Activated T-cell treated with anti-CD3 and anti-CD28 coated beads, Interleukin-2, amount 50 U/mL, for 4 hours (primary cell): ENCODE measurements at regions not wholly inside any gene's neighbourhood (a gene's known extent, or its start where the extent isn't known, plus 50 kb on each side); places are given as distances from the start of the nearest gene placed in this dataset.
"Not testable (repeated sequence)": the region's sequence is repeated elsewhere in the genome, so short reads cannot be mapped to it uniquely, and the experiment has no call there.

Experiments used
- ATAC-seq, 2 donors: fragments of 200-7000 bp; cut with Tn5 transposase; one replicate each; pipeline ENCODE4 v1.10.0; 2021
- DNase-seq: peaks from one replicate; pipeline ENCODE4 v3.0.0-alpha.2; 2020
- H3K27me3 Mint-ChIP-seq: one replicate; pipeline ENCODE4 v1.8.0; 2021; ENCODE audit warnings: low read depth, mixed read lengths
- H3K36me3 Mint-ChIP-seq: one replicate; pipeline ENCODE4 v1.8.0; 2022; ENCODE audit warnings: mixed read lengths; ENCODE audit not compliant: insufficient read depth
- H3K4me1 Mint-ChIP-seq: one replicate; pipeline ENCODE4 v1.8.0; 2021; ENCODE audit warnings: low read depth, mixed read lengths
- H3K4me3 Mint-ChIP-seq: one replicate; pipeline ENCODE4 v1.8.0; 2021; ENCODE audit warnings: mild to moderate bottlenecking, moderate library complexity, mixed read lengths
- H3K9me3 Mint-ChIP-seq: one replicate; pipeline ENCODE4 v1.8.0; 2021; ENCODE audit warnings: mixed read lengths

DNA sequence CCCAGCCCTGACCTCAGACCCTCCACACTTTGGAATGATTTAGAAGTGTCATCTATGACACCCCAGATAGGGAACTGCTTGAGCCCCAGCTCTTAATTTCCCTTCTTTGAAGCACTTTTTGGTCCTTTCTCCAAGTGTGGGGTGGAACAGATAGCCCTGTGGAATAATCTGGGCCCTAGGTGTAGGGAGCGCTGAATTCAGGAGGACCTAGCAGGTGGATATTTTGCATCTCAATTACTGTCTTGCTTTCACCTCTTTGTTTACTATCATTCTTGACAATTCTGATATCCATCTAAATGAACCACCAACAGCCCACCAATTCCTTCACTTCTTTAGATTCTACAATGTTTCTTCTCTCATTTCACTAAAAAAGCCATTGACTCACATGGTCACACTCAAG lies 850.4 kb downstream of the KCNJ2 start:
- Mint-ChIP-seq H3K9me3 (peaks cover 3% of the 10 kb centered on the region), H3K4me1 (no peaks in the 10 kb centered on the region), H3K27me3 (no peaks in the 10 kb centered on the region), H3K36me3 (no peaks in the 10 kb centered on the region), H3K4me3 (no peak overlapping the region)
- DNase-seq (no peak), ATAC-seq (no peak)

DNA sequence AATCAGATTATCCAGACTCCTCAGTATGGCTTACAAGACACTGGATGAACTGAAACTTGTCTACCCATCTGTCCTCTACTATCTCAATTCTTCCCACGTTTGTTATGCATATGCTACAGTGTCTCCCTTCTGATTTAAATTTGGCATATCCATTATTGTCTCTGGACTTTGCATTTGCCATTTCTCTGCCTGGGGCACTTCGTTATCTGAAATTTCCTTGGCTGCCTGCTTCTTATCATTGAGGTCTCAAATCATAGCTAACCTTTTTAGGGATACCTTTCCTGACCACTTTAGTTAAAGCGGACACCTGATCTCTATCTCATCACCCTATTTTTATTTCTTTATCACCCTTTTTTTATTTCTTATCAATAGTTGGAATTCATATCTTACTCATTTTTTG lies 853.4 kb downstream of the KCNJ2 start:
- H3K4me1 Mint-ChIP-seq = no peaks in the 10 kb centered on the region
- no peak overlapping the region for H3K4me3 Mint-ChIP-seq
- ATAC-seq (no peak), DNase-seq (no peak)
- peaks cover 3% of the 10 kb centered on the region for H3K9me3 Mint-ChIP-seq
- no peaks in the 10 kb centered on the region for H3K36me3 Mint-ChIP-seq
- no peaks in the 10 kb centered on the region for H3K27me3 Mint-ChIP-seq

GRCh38 chr17:71023249-71024030 lies 854.1 kb downstream of the KCNJ2 start:
- Mint-ChIP-seq H3K4me3 (no peak overlapping the region), H3K36me3 (no peaks in the 10 kb centered on the region), H3K9me3 (no peaks in the 10 kb centered on the region), H3K27me3 (no peaks in the 10 kb centered on the region), H3K4me1 (no peaks in the 10 kb centered on the region)
- ATAC-seq = no peak
- DNase-seq = no peak

DNA sequence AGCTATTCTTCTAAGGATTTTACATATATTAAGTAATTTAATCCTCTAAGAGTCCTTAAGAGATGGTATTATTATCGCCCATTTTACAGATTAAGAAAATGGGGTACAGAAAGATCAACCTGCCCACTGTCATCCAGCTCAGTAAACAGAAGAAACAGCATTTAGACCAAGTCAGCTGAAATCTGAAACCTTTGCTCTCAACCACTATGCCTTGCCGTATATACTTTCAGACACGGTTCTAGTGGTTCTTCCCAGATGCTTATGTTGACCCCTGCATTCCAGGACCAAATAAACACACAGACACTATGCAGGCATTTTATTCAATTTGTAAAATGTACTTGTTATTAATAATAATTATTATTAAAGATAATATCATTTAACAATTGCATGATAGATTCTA lies 854.8 kb downstream of the KCNJ2 start:
- no peaks in the 10 kb centered on the region for H3K9me3 Mint-ChIP-seq
- no peaks in the 10 kb centered on the region for H3K27me3 Mint-ChIP-seq
- no peak overlapping the region for H3K4me3 Mint-ChIP-seq
- DNase-seq = no peak
- no peaks in the 10 kb centered on the region for H3K4me1 Mint-ChIP-seq
- ATAC-seq = no peak
- no peaks in the 10 kb centered on the region for H3K36me3 Mint-ChIP-seq

GRCh38 chr17:71024969-71025368 lies 855.6 kb downstream of the KCNJ2 start:
- ATAC-seq (no peak), DNase-seq (no peak)
- Mint-ChIP-seq H3K36me3 (no peaks in the 10 kb centered on the region), H3K27me3 (no peaks in the 10 kb centered on the region), H3K4me3 (no peak overlapping the region), H3K4me1 (no peaks in the 10 kb centered on the region), H3K9me3 (no peaks in the 10 kb centered on the region)

DNA sequence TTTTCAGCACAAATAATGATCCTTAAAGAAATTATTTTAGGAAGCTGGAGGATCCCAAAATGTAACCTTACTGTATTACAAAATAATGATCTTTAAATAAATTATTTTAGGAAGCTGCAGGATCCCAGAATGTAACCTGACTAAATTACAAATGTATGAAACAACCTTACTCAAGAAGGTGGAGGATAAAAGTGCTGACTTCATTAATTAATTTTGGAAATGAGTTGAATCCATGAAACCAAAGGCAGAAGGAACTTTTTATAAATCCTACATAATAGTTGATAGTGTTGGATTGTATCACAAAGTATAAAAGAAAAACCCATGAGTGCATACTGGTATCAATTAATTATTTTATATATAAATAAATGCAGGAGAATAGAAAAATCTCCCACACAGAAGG lies 859.9 kb downstream of the KCNJ2 start:
- Mint-ChIP-seq H3K4me1 (no peaks in the 10 kb centered on the region), H3K27me3 (no peaks in the 10 kb centered on the region), H3K4me3 (no peak overlapping the region), H3K9me3 (no peaks in the 10 kb centered on the region), H3K36me3 (no peaks in the 10 kb centered on the region)
- no peak for ATAC-seq
- DNase-seq = no peak

DNA sequence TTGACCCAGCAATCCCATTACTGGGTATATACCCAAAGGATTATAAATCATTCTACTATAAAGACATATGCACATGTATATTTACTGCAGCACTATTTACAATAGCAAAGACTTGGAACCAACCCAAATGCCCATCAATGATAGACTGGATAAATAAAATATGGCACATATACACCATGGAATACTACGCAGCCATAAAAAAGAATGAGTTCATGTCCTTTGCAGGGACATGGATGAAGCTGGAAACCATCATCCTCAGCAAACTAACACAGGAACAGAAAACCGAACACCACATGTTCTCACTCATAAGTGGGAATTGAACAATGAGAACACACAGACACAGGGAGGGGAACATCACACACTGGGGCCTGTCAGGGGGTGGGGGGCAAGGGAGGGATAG lies 862.0 kb downstream of the KCNJ2 start:
- not testable (repeated sequence) for DNase-seq, H3K9me3 Mint-ChIP-seq, ATAC-seq, H3K36me3 Mint-ChIP-seq, H3K4me1 Mint-ChIP-seq, H3K4me3 Mint-ChIP-seq, H3K27me3 Mint-ChIP-seq

DNA sequence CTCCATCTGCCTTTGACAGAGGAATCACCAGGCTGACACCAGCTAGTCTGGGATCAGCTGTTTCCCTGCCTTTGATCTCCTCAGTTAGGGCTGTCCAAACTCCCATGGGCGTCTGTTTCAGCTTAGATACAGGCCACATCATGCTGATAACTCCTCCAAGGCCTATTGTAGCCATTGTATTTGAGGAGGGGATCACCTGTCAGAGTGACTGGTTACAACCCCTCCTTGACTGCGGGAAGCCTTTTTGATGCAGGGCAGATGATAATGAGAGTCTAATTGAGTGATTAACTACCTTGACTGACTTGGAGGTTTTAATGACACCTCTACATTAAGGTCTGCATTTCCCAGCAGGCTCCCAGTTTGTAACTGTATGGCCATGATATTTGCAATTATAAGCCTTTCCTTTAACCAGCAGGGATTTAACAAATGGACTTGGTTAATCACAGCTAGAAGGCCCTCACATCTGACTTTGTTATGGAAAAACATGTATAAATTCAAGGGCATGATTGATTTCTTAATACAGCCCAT lies 863.5 kb downstream of the KCNJ2 start:
- Mint-ChIP-seq H3K36me3 (no peaks in the 10 kb centered on the region), H3K4me1 (no peaks in the 10 kb centered on the region), H3K27me3 (no peaks in the 10 kb centered on the region), H3K9me3 (no peaks in the 10 kb centered on the region), H3K4me3 (no peak overlapping the region)
- DNase-seq = no peak
- ATAC-seq = no peak

DNA sequence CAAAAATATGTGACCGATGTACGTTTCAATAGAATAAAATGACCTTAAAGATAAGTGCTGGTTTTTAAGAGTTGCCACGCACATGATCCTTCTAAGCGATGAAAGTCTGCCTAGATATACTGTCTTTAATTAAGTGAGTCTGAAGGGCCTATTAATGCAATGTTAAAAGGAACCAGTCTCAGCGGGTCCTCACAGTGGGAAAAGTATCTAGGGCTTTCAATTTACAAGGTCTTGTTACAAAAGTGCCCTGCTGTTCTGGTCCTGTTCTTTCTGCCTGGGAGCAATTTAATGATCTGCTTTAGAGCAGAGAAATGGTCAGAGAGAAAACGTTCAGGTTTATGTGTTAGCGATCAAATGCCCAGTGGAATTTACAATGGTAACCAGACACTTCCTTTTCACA lies 864.0 kb downstream of the KCNJ2 start:
- DNase-seq = no peak
- Mint-ChIP-seq H3K4me1 (no peaks in the 10 kb centered on the region), H3K36me3 (no peaks in the 10 kb centered on the region), H3K9me3 (no peaks in the 10 kb centered on the region), H3K4me3 (no peak overlapping the region), H3K27me3 (no peaks in the 10 kb centered on the region)
- ATAC-seq = no peak

- Mint-ChIP-seq H3K9me3 (no peaks in the 10 kb centered on the region), H3K4me1 (no peaks in the 10 kb centered on the region), H3K27me3 (no peaks in the 10 kb centered on the region), H3K36me3 (no peaks in the 10 kb centered on the region), H3K4me3 (no peak overlapping the region)
- ATAC-seq (no peak), DNase-seq (no peak)
These were observed 865.9 kb downstream of the KCNJ2 start for GRCh38 chr17:71035226-71035625.

GRCh38 chr17:71037386-71037785 lies 868.1 kb downstream of the KCNJ2 start:
- Mint-ChIP-seq H3K4me1 (no peaks in the 10 kb centered on the region), H3K27me3 (no peaks in the 10 kb centered on the region), H3K4me3 (no peak overlapping the region), H3K9me3 (no peaks in the 10 kb centered on the region), H3K36me3 (no peaks in the 10 kb centered on the region)
- DNase-seq (no peak), ATAC-seq (no peak)

- ATAC-seq = no peak
- Mint-ChIP-seq H3K9me3 (peaks cover 2% of the 10 kb centered on the region), H3K36me3 (no peaks in the 10 kb centered on the region), H3K4me1 (no peaks in the 10 kb centered on the region), H3K27me3 (no peaks in the 10 kb centered on the region), H3K4me3 (no peak overlapping the region)
- no peak for DNase-seq
These were observed 870.1 kb downstream of the KCNJ2 start for GRCh38 chr17:71039391-71039790.

DNA sequence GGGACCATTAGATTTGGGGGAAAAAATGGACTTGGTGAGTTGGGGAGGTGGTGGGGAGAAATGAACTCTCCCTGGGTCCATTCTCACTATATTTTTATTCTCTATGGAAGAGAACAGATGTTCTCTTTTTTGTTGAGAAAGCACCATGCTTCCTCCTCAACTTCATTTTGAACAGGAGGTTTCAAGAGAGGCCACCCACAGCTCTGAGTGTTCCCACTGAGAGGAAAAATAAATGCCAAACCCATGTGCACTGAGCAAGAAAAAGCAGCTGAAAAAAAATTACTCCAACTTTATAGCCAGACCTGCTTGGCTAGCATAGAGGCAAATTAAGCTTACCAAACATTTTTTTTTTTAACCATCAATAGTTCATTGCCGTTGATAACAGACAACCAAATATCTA lies 883.6 kb downstream of the KCNJ2 start:
- ATAC-seq = no peak
- Mint-ChIP-seq H3K27me3 (peaks cover 2% of the 10 kb centered on the region), H3K4me1 (no peaks in the 10 kb centered on the region), H3K9me3 (peaks cover 8% of the 10 kb centered on the region), H3K4me3 (no peak overlapping the region), H3K36me3 (no peaks in the 10 kb centered on the region)
- no peak for DNase-seq

DNA sequence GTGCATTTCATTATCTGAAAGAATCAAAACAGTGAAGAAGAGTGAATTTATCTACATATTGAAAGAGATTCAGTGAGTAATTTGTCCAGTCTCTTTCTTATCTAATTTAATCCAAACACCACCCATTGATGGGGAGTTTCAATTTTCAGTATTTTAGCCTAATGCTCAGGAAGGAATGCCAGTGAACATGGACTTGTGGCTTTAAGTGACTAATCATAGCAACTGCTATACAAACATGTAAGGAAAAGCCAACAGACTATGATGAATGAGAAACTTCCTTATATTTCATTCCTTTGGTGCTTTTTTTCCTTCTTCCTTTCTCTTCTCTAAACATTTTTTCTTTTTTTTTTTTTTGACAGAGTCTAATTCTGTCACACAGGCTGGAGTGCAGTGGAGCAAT lies 885.8 kb downstream of the KCNJ2 start:
- Mint-ChIP-seq H3K9me3 (peaks cover 14% of the 10 kb centered on the region), H3K27me3 (peaks cover 2% of the 10 kb centered on the region), H3K36me3 (no peaks in the 10 kb centered on the region), H3K4me3 (no peak overlapping the region), H3K4me1 (no peaks in the 10 kb centered on the region)
- ATAC-seq (no peak), DNase-seq (no peak)

- Mint-ChIP-seq H3K9me3 (peaks cover 23% of the 10 kb centered on the region), H3K27me3 (peaks cover 2% of the 10 kb centered on the region), H3K4me3 (no peak overlapping the region), H3K4me1 (no peaks in the 10 kb centered on the region), H3K36me3 (no peaks in the 10 kb centered on the region)
- DNase-seq (no peak), ATAC-seq (no peak)
These were observed 888.1 kb downstream of the KCNJ2 start for GRCh38 chr17:71057448-71057847.
